Chondrocyte (in vitro differentiated cells): ENCODE measurements at regions not wholly inside any gene's neighbourhood (a gene's known extent, or its start where the extent isn't known, plus 50 kb on each side); places are given as distances from the start of the nearest gene placed in this dataset.

ENCODE experiments used
- DNase-seq: peaks from one replicate; pipeline ENCODE4 v3.0.0; 2021; ENCODE audit warnings: mixed read lengths, low spot score
- H3K27ac Mint-ChIP-seq: one replicate; pipeline ENCODE4 v1.8.0; 2021; ENCODE audit warnings: mild to moderate bottlenecking, moderate library complexity, mixed read lengths; ENCODE audit not compliant: unreplicated experiment
- H3K27me3 Mint-ChIP-seq: 2 replicates; pipeline ENCODE4 v1.8.0; 2021; ENCODE audit warnings: low read depth, mixed read lengths
- H3K36me3 Mint-ChIP-seq: 2 replicates; pipeline ENCODE4 v1.8.0; 2021; ENCODE audit warnings: low read depth, mixed read lengths
- H3K4me1 Mint-ChIP-seq: 2 replicates; pipeline ENCODE4 v1.8.0; 2021; ENCODE audit warnings: low read depth, mild to moderate bottlenecking, mixed read lengths
- H3K4me3 Mint-ChIP-seq: one replicate; pipeline ENCODE4 v1.8.0; 2021; ENCODE audit warnings: mild to moderate bottlenecking, moderate library complexity, mixed read lengths; ENCODE audit not compliant: unreplicated experiment
- H3K9me3 Mint-ChIP-seq: 2 replicates; pipeline ENCODE4 v1.8.0; 2021; ENCODE audit warnings: low read depth, mixed read lengths
- CTCF ChIP-seq: fragments of 200-600 bp; sonication (generic); IDR thresholded peaks from 2 replicates; pipeline ENCODE4 v1.5.0; 2021; ENCODE audit warnings: antibody characterized with exemption, mild to moderate bottlenecking, moderate library complexity

GRCh38 chr3:31297726-31298298 is 234.9 kb upstream of the STT3B start:
- Mint-ChIP-seq H3K27ac (no peak overlapping the region), H3K9me3 (peaks cover 5% of the 10 kb centered on the region), H3K4me1 (no peaks in the 10 kb centered on the region), H3K27me3 (no peaks in the 10 kb centered on the region), H3K4me3 (no peak overlapping the region), H3K36me3 (no peaks in the 10 kb centered on the region)
- no peak for TF ChIP-seq CTCF
- DNase-seq = no peak

GRCh38 chr3:31300456-31301443 is 232.0 kb upstream of the STT3B start:
- Mint-ChIP-seq H3K4me1 (no peaks in the 10 kb centered on the region), H3K27me3 (no peaks in the 10 kb centered on the region), H3K27ac (no peak overlapping the region), H3K36me3 (no peaks in the 10 kb centered on the region), H3K4me3 (no peak overlapping the region), H3K9me3 (peaks cover 5% of the 10 kb centered on the region)
- TF ChIP-seq CTCF = no peak
- DNase-seq = no peak

GRCh38 chr3:31302343-31302742 is 230.4 kb upstream of the STT3B start:
- no peak for TF ChIP-seq CTCF
- Mint-ChIP-seq H3K27ac (no peak overlapping the region), H3K4me1 (no peaks in the 10 kb centered on the region), H3K27me3 (no peaks in the 10 kb centered on the region), H3K36me3 (no peaks in the 10 kb centered on the region), H3K4me3 (no peak overlapping the region), H3K9me3 (peaks cover 5% of the 10 kb centered on the region)
- no peak for DNase-seq

GRCh38 chr3:31305340-31305739 is 227.4 kb upstream of the STT3B start:
- TF ChIP-seq CTCF = no peak
- Mint-ChIP-seq H3K4me3 (no peak overlapping the region), H3K36me3 (no peaks in the 10 kb centered on the region)

GRCh38 chr3:31307131-31307785 is 225.5 kb upstream of the STT3B start:
- Mint-ChIP-seq H3K27me3 (no peaks in the 10 kb centered on the region), H3K9me3 (no peaks in the 10 kb centered on the region), H3K4me3 (no peak overlapping the region), H3K4me1 (no peaks in the 10 kb centered on the region), H3K36me3 (no peaks in the 10 kb centered on the region), H3K27ac (no peak overlapping the region)
- no peak for TF ChIP-seq CTCF
- DNase-seq = no peak

More at GRCh38 chr3:31305340-31305739, 227.4 kb upstream of the STT3B start:
- H3K27me3 Mint-ChIP-seq = no peaks in the 10 kb centered on the region
- H3K9me3 Mint-ChIP-seq = no peaks in the 10 kb centered on the region
- H3K4me1 Mint-ChIP-seq = no peaks in the 10 kb centered on the region
- no peak for DNase-seq
- no peak overlapping the region for H3K27ac Mint-ChIP-seq
